Neural cell (in vitro differentiated cells): ENCODE measurements at regions not wholly inside any gene's neighbourhood (a gene's known extent, or its start where the extent isn't known, plus 50 kb on each side); places are given as distances from the start of the nearest gene placed in this dataset.
A peak's percentile ranks its signal among the peaks of the same experiment; 100 is the strongest.

Experiments used
- H2AFZ ChIP-seq: fragments of 200-600, 300-800 bp; sonication (generic), shearing (Covaris generic); 2 replicates; pipeline ENCODE4 v1.6.0; 2014; ENCODE audit warnings: low read depth, mild to moderate bottlenecking, antibody characterized with exemption, low read length, moderate library complexity
- H3F3A ChIP-seq: fragments of 200-600 bp; shearing (Covaris generic); 2 replicates; pipeline ENCODE4 v1.6.1; 2016; ENCODE audit warnings: mild to moderate bottlenecking, moderate library complexity, mixed read lengths, antibody characterized with exemption, low read length; ENCODE audit not compliant: insufficient read depth, poor library complexity, severe bottlenecking
- H3K27ac ChIP-seq: fragments of 200-600, 300-800 bp; sonication (generic), shearing (Covaris generic); 2 replicates; pipeline ENCODE4 v1.5.1; 2014; ENCODE audit warnings: mild to moderate bottlenecking, low read length, moderate library complexity
- H3K27me3 ChIP-seq: fragments of 300-800, 200-600 bp; sonication (generic), shearing (Covaris generic); 2 replicates; pipeline ENCODE4 v1.6.0; 2014; ENCODE audit warnings: mild to moderate bottlenecking, low read depth, low read length, moderate library complexity; ENCODE audit not compliant: insufficient read depth
- H3K36me3 ChIP-seq: fragments of 300-800, 200-600 bp; sonication (generic), shearing (Covaris generic); 2 replicates; pipeline ENCODE4 v1.5.1; 2014; ENCODE audit warnings: mild to moderate bottlenecking, antibody characterized with exemption, low read length, moderate library complexity; ENCODE audit not compliant: insufficient read depth
- H3K4me2 ChIP-seq: fragments of 300-800, 200-600 bp; sonication (generic), shearing (Covaris generic); 2 replicates; pipeline ENCODE4 v1.6.0; 2014; ENCODE audit warnings: mild to moderate bottlenecking, low read length
- H3K4me3 ChIP-seq: fragments of 300-800, 200-600 bp; sonication (generic), shearing (Covaris generic); 2 replicates; pipeline ENCODE4 v1.5.1; 2014; ENCODE audit warnings: mild to moderate bottlenecking, low read length, moderate library complexity
- H3K79me2 ChIP-seq: fragments of 200-600 bp; shearing (Covaris generic); replicated peaks from 2 replicates; pipeline ENCODE4 v1.6.0; 2014; ENCODE audit warnings: mild to moderate bottlenecking, low read length, moderate library complexity; ENCODE audit not compliant: insufficient read depth
- H3K9ac ChIP-seq: fragments of 300-800, 200-600 bp; sonication (generic), shearing (Covaris generic); 2 replicates; pipeline ENCODE4 v1.6.1; 2016; ENCODE audit warnings: mild to moderate bottlenecking, low read length, mixed read lengths
- H3K9me2 ChIP-seq: fragments of 200-600 bp; shearing (Covaris generic); 2 replicates; pipeline ENCODE4 v1.6.1; 2016; ENCODE audit warnings: mild to moderate bottlenecking, low read length, mixed read lengths; ENCODE audit not compliant: insufficient read depth
- H3K9me3 ChIP-seq: fragments of 200-600, 300-800 bp; sonication (generic), shearing (Covaris generic); 2 replicates; pipeline ENCODE4 v1.6.1; 2016; ENCODE audit warnings: mild to moderate bottlenecking, mixed run types, low read length, moderate library complexity, mixed read lengths
- H4K20me1 ChIP-seq: fragments of 200-600 bp; shearing (Covaris generic); 2 replicates; pipeline ENCODE4 v1.6.1; 2016; ENCODE audit warnings: mild to moderate bottlenecking, mixed run types; ENCODE audit not compliant: insufficient read depth
- CTCF ChIP-seq: fragments of 450-650 bp; IDR thresholded peaks from 2 replicates; pipeline ENCODE4 v1.5.1; 2014; ENCODE audit warnings: antibody characterized with exemption, mild to moderate bottlenecking, moderate library complexity; ENCODE audit not compliant: poor library complexity, severe bottlenecking
- EP300 ChIP-seq: fragments of 450-650 bp; conservative IDR thresholded peaks from 2 replicates; pipeline ENCODE4 v1.6.1; 2014; ENCODE audit warnings: antibody characterized with exemption, mild to moderate bottlenecking, moderate library complexity; ENCODE audit not compliant: poor library complexity, severe bottlenecking
- EZH2 ChIP-seq: fragments of 200-600, 300-800 bp; shearing (Covaris generic), sonication (generic); IDR thresholded peaks from 2 replicates; pipeline ENCODE4 v1.6.1; 2014; ENCODE audit warnings: antibody characterized with exemption, low read length, borderline replicate concordance, mild to moderate bottlenecking; ENCODE audit not compliant: insufficient read depth, poor library complexity, severe bottlenecking
- MXI1 ChIP-seq: fragments of 450-650 bp; conservative IDR thresholded peaks from 2 replicates; pipeline ENCODE4 v1.6.1; 2014; ENCODE audit warnings: antibody characterized with exemption, mild to moderate bottlenecking; ENCODE audit not compliant: poor library complexity, severe bottlenecking
- POLR2AphosphoS5 ChIP-seq: IDR thresholded peaks from 2 replicates; pipeline ENCODE4 v1.6.1; 2012
- RAD21 ChIP-seq: fragments of 450-650 bp; conservative IDR thresholded peaks from 2 replicates; pipeline ENCODE4 v1.6.1; 2014; ENCODE audit warnings: antibody characterized with exemption, mild to moderate bottlenecking, moderate library complexity
- REST ChIP-seq: IDR thresholded peaks from 2 replicates; pipeline ENCODE4 v1.6.1; 2012; ENCODE audit warnings: borderline replicate concordance
- SMC3 ChIP-seq: fragments of 450-650 bp; conservative IDR thresholded peaks from 2 replicates; pipeline ENCODE4 v1.6.1; 2014; ENCODE audit warnings: antibody characterized with exemption, mild to moderate bottlenecking, moderate library complexity; ENCODE audit not compliant: poor library complexity
- TAF1 ChIP-seq: IDR thresholded peaks from 2 replicates; pipeline ENCODE4 v1.6.1; 2012; ENCODE audit warnings: low read depth

- Histone ChIP-seq H3K4me2 (no peak overlapping the region), H3K9me3 (no peaks in the 10 kb centered on the region), H3K9me2 (no peaks in the 10 kb centered on the region), H3K36me3 (no peaks in the 10 kb centered on the region), H3F3A (no peaks in the 10 kb centered on the region), H3K27me3 (no peaks in the 10 kb centered on the region), H3K4me3 (no peak overlapping the region), H3K9ac (no peak overlapping the region), H2AFZ (no peak overlapping the region), H4K20me1 (no peaks in the 10 kb centered on the region), H3K27ac (no peak overlapping the region), H3K79me2 (no peaks in the 10 kb centered on the region)
- TF ChIP-seq EP300 (no peak), CTCF (peak; percentile 63), SMC3 (peak; percentile 64), RAD21 (peak; percentile 65), EZH2 (no peak)
Observed at GRCh38 chr3:152574461-152575079, 260.4 kb upstream of the P2RY1 start.

GRCh38 chr3:152578769-152579168, 256.2 kb upstream of the P2RY1 start:
- Histone ChIP-seq H3K27ac (no peak overlapping the region), H3K4me2 (no peak overlapping the region), H3K36me3 (no peaks in the 10 kb centered on the region), H3F3A (no peaks in the 10 kb centered on the region), H3K79me2 (no peaks in the 10 kb centered on the region), H3K9me3 (no peaks in the 10 kb centered on the region), H2AFZ (no peak overlapping the region), H4K20me1 (no peaks in the 10 kb centered on the region), H3K9ac (no peak overlapping the region), H3K27me3 (no peaks in the 10 kb centered on the region), H3K9me2 (no peaks in the 10 kb centered on the region), H3K4me3 (no peak overlapping the region)
- TF ChIP-seq EZH2: no peak
- no peak for TF ChIP-seq CTCF
- no peak for TF ChIP-seq MXI1
- TF ChIP-seq RAD21: no peak
- no peak for TF ChIP-seq TAF1
- TF ChIP-seq EP300: no peak
- no peak for TF ChIP-seq POLR2AphosphoS5
- no peak for TF ChIP-seq SMC3
- TF ChIP-seq REST: no peak
